ENCODE measurements at regions not wholly inside any gene's neighbourhood (a gene's known extent, or its start where the extent isn't known, plus 50 kb on each side); places are given as distances from the start of the nearest gene placed in this dataset.
"Not testable (repeated sequence)": the region's sequence is repeated elsewhere in the genome, so short reads cannot be mapped to it uniquely, and the experiment has no call there.

DNA sequence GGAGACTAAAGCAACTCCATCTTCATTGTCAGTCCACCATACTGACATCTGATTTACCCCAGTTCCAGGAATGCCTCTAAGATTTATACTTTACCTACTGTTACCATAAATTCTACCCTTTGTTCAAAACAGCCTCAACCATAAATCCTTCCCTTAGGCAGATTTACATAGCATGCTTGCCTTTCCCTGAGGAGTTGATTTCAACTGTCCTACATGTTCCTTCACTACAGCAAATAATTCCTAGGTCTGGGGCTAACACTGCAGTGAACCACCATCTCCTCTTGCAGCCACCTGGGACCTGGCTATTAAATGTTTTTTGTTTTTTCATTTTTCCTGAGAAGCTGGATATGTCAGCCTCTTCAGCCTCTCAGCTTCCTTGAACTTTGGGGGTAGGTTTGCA, 166.9 kb upstream of the PDE4D start:
- Mint-ChIP-seq H3K36me3 (ENCODE audit: low read depth) (no peaks in the 10 kb centered on the region), H3K4me3 (no peak overlapping the region), H3K27ac (no peak overlapping the region), H3K4me1 (no peaks in the 10 kb centered on the region), H3K27me3 (no peaks in the 10 kb centered on the region), H3K9me3 (peaks cover 3% of the 10 kb centered on the region)
- ATAC-seq (replicated peaks) = no peak

DNA sequence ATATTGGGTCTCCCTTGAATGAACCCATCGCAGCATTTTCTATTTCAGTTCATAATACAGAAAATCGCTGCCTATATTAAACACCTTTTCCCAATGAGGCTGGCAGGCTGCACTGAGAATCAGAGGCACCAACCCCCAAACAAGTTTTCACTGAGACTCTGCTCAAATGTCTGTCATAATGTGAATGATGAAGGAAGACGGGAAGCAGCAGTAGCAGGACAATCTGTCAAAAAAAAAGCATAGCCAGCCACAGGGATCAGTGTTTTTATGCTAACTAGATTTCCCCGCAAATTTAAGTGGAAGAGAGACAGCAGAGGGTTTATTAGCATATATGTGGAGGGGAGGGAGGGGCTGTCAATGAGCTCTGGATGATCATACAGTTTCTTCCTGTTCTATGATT, 162.7 kb upstream of the PDE4D start:
- no peak for ATAC-seq (replicated peaks)
- H3K27me3 Mint-ChIP-seq = no peaks in the 10 kb centered on the region
- H3K9me3 Mint-ChIP-seq = peaks cover 4% of the 10 kb centered on the region
- H3K36me3 Mint-ChIP-seq (ENCODE audit: low read depth) = no peaks in the 10 kb centered on the region
- H3K4me1 Mint-ChIP-seq = no peaks in the 10 kb centered on the region
- H3K27ac Mint-ChIP-seq = no peak overlapping the region
- no peak overlapping the region for H3K4me3 Mint-ChIP-seq

DNA sequence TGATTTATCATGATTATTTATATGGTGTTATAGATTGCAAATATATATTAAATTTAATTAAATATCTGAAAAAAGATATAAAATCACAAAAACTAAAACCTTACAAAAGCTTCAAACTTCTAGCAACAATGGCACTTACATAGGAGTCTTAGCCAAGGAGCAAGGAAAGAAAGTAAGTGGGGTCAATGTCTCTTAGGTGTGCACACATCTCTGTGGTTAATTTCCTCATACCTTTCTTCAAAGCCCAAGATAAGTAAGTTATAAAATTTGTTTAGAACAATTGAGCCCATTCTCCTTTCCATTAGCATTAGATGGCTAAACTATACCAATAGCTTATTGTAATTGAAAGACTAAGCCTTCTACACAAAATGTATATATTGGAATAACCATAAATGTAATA, 161.6 kb upstream of the PDE4D start:
- H3K27ac Mint-ChIP-seq = no peak overlapping the region
- no peak for ATAC-seq (replicated peaks)
- no peak overlapping the region for H3K4me3 Mint-ChIP-seq
- no peaks in the 10 kb centered on the region for H3K36me3 Mint-ChIP-seq (ENCODE audit: low read depth)
- no peaks in the 10 kb centered on the region for H3K4me1 Mint-ChIP-seq
- peaks cover 7% of the 10 kb centered on the region for H3K9me3 Mint-ChIP-seq
- H3K27me3 Mint-ChIP-seq = no peaks in the 10 kb centered on the region

DNA sequence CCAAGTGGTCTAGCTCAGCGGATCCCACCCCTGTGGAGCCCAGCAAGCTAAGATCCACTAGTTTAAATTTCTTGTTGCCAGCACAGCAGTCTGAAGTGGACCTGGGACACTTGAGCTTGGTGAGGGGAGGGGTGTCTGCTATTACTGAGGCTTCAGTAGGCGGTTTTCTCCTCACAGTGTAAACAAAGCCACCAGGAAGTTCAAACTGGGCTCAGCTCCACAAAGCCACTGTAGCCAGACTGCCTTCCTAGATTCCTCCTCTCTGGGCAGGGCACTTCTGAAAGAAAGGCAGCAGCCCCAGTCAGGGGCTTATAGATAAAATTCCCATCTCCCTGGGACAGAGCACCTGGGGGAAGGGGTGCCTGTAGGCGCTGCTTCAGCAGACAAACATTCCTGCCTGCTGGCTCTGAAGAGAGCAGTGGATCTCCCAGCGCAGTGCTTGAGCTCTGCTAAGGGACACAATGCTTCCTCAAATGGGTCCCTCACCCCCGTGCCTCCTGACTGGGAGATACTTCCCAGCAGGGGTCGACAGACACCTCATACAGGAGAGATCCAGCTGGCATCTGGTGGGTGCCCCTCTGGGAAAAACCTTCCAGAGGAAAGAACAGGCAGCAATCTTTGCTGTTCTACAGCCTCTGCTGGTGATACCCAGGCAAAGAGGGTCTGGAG, 148.6 kb upstream of the PDE4D start:
- H3K9me3 Mint-ChIP-seq; H3K4me3 Mint-ChIP-seq; H3K36me3 Mint-ChIP-seq (ENCODE audit: low read depth); H3K4me1 Mint-ChIP-seq; ATAC-seq (replicated peaks); H3K27ac Mint-ChIP-seq; H3K27me3 Mint-ChIP-seq: not testable (repeated sequence)

DNA sequence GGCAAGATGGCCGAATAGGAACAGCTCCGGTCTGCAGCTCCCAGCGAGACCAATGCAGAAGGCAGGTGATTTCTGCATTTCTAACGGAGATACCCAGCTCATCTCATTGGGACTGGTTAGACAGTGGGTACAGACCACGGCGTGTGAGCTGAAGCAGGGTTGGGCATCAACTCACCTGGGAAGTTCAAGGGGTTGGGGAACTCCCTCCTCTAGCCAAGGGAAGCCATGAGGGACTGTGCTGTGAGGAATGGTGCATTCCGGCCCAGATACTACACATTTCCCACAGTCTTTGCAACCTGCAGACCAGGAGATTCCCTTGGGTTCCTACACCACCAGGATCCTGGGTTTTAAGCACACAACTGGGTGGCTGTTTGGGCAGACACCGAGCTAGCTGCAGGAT, 148.0 kb upstream of the PDE4D start:
- not testable (repeated sequence) for H3K4me3 Mint-ChIP-seq; ATAC-seq (replicated peaks); H3K27me3 Mint-ChIP-seq; H3K27ac Mint-ChIP-seq; H3K4me1 Mint-ChIP-seq; H3K36me3 Mint-ChIP-seq (ENCODE audit: low read depth)
- peaks cover 13% of the 10 kb centered on the region for H3K9me3 Mint-ChIP-seq

DNA sequence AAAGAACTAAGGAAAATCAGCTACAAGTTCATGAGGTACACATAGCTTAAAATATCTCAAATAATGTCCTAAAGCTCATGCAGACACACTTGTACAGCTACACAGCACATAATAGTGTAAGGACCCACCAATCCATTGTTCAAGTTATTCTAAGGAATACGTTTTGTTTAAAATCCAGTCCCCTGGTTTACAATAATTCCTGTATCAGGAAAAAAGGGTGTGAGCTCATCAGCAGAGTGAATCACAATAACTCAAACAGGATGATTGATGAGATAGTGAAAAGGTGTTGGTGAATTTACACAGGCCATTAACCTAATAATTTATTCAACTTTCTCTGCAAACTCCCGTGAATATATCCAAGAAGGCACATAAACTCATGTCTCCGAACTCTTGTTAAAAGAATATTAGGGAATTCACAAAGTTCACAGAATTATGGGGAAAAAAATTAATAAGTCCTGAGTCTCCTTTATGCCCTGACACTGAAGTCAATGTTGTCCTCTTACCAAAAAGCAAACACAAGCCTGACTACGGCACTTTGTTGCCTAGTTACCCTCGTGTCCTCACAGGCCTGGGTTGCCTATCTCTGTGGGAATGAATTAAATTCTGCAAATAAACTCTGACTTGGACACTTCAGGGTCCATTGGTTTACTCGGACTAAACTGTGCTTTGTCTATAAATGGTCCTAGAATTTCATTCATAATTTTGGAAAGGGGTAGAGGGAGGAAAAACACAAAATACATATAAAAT, 142.8 kb upstream of the PDE4D start:
- Mint-ChIP-seq H3K9me3 (peaks cover 4% of the 10 kb centered on the region), H3K4me3 (no peak overlapping the region), H3K4me1 (no peaks in the 10 kb centered on the region), H3K27me3 (no peaks in the 10 kb centered on the region), H3K27ac (no peak overlapping the region), H3K36me3 (ENCODE audit: low read depth) (no peaks in the 10 kb centered on the region)
- ATAC-seq (replicated peaks) = no peak

DNA sequence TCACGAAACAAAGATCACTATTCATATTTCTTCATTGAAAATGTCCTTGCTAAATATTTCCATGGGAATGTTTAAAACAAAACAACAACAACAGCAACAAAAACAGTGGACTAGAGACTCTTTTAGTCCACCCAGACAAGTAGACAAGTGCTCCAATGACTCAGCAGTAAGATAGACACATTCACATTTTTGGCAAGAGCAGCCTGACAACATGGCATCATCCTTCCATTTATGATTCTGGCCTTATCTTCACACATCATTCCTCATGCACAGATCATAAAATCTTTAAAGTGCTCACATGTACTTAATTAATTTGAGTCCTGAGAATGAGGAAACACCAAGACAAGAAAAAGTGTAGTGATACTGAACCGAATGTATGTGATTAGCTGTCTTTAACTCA, 132.6 kb upstream of the PDE4D start:
- no peak overlapping the region for H3K27ac Mint-ChIP-seq
- ATAC-seq (replicated peaks) = no peak
- H3K4me3 Mint-ChIP-seq = no peak overlapping the region
- peaks cover 12% of the 10 kb centered on the region for H3K9me3 Mint-ChIP-seq
- no peaks in the 10 kb centered on the region for H3K36me3 Mint-ChIP-seq (ENCODE audit: low read depth)
- H3K27me3 Mint-ChIP-seq = no peaks in the 10 kb centered on the region
- H3K4me1 Mint-ChIP-seq = no peaks in the 10 kb centered on the region

DNA sequence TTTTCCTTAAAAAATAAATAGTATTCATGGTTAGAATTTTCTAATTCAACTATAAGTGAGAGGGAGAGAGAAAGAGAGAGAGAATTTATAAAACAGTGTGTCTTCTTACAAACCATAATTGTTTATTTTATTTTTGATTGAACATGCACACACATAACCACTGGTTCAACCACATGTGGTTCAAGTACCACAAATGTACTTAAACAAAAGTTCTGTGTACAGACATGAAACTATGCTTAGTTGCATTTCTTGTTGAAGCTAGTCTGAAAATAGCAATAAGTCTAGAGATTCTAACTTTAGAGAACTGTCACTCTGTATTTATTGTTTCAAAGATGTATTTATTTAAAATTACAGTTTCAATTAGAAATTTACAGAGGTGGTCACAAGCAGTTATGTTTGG, 130.6 kb upstream of the PDE4D start:
- H3K27ac Mint-ChIP-seq = no peak overlapping the region
- no peak for ATAC-seq (replicated peaks)
- H3K27me3 Mint-ChIP-seq = no peaks in the 10 kb centered on the region
- H3K4me3 Mint-ChIP-seq = no peak overlapping the region
- peaks cover 8% of the 10 kb centered on the region for H3K9me3 Mint-ChIP-seq
- no peaks in the 10 kb centered on the region for H3K36me3 Mint-ChIP-seq (ENCODE audit: low read depth)
- H3K4me1 Mint-ChIP-seq = no peaks in the 10 kb centered on the region

DNA sequence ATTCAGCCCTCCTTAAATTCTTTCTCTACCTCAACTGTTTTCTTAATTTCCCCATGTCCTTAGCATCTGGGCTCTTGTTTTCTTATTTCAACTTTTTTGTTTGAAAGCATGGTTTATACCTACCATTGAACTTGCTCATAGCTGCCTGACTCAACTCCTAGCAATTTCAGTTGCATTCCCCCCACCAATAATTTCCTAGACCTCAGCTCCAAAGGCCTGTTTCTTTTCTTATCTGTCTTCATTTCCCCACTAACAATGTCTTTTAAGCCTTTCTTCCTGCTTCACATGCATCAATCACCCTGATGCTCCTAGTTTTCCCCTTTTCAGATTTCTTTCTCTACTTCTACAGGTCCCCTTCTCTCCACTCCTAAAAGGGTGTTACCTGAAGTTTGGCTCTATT, 129.7 kb upstream of the PDE4D start:
- H3K4me3 Mint-ChIP-seq = no peak overlapping the region
- H3K27me3 Mint-ChIP-seq = no peaks in the 10 kb centered on the region
- ATAC-seq (replicated peaks) = no peak
- no peaks in the 10 kb centered on the region for H3K4me1 Mint-ChIP-seq
- H3K9me3 Mint-ChIP-seq = peaks cover 8% of the 10 kb centered on the region
- no peak overlapping the region for H3K27ac Mint-ChIP-seq
- H3K36me3 Mint-ChIP-seq (ENCODE audit: low read depth) = no peaks in the 10 kb centered on the region

DNA sequence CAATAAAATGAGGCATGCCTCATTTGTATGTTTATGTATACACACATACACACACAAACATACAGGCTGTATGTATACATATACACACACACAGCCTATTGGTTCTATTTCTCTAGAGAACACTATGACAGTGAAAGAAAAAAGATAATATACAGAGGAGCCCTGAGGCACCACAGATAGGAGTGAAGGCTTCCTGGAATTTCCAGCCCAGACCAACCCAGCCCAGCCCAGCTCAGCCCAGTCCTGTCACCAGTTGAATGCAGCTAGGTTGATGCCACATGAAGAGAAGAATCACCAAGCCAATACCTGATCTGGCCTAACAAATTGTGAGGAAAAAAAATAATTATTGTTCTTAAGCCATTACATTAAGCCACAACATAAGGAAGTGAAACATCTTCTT, 126.9 kb upstream of the PDE4D start:
- Mint-ChIP-seq H3K27me3 (no peaks in the 10 kb centered on the region), H3K27ac (no peak overlapping the region)
- ATAC-seq (replicated peaks) = no peak

DNA sequence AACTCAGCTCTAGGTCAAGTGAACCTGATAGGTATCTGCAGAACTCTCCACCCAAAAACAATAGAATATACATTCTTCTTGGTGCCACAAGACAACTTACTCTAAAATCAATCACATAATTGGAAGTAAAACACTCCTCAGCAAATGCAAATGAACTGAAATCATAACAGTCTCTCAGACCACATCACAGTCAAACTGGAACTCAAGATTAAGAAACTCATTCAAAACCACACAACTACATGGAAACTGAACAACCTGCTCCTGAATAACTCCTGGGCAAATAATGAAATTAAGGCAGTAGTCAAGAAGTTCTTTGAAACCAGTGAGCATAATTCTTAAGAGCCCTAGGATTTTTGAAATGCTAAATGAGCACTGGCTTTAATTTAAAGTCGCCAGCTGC, 125.4 kb upstream of the PDE4D start:
- not testable (repeated sequence) for H3K27ac Mint-ChIP-seq, H3K4me3 Mint-ChIP-seq, H3K27me3 Mint-ChIP-seq

More for the DNA sequence above, 126.9 kb upstream of the PDE4D start:
- H3K4me1 Mint-ChIP-seq = no peaks in the 10 kb centered on the region
- no peaks in the 10 kb centered on the region for H3K36me3 Mint-ChIP-seq (ENCODE audit: low read depth)
- H3K9me3 Mint-ChIP-seq = peaks cover 8% of the 10 kb centered on the region
- no peak overlapping the region for H3K4me3 Mint-ChIP-seq

DNA sequence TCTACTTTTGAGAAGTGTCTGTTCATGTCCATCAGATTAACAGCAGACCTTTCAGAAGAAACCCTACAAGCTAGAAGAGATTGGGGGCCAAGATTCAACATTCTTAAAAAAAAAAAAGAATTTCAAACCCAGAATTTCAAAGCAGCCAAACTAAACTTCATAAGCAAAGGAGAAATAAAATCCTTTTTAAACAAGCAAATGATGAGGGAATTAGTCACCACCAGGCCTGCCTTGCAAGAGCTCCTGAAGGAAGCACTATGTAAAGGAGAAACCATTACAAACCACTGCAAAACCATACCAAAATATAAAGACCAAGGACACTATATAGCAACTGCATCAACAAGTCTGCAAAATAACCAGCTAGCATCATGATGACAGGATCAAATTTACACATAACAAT, 124.6 kb upstream of the PDE4D start:
- Mint-ChIP-seq H3K27ac (no peak overlapping the region), H3K36me3 (ENCODE audit: low read depth) (no peaks in the 10 kb centered on the region), H3K9me3 (peaks cover 8% of the 10 kb centered on the region), H3K4me1 (no peaks in the 10 kb centered on the region), H3K4me3 (no peak overlapping the region), H3K27me3 (no peaks in the 10 kb centered on the region)
- ATAC-seq (replicated peaks) = no peak

More for the DNA sequence above, 125.4 kb upstream of the PDE4D start:
- not testable (repeated sequence) for H3K4me1 Mint-ChIP-seq; H3K36me3 Mint-ChIP-seq (ENCODE audit: low read depth); H3K9me3 Mint-ChIP-seq; ATAC-seq (replicated peaks)

DNA sequence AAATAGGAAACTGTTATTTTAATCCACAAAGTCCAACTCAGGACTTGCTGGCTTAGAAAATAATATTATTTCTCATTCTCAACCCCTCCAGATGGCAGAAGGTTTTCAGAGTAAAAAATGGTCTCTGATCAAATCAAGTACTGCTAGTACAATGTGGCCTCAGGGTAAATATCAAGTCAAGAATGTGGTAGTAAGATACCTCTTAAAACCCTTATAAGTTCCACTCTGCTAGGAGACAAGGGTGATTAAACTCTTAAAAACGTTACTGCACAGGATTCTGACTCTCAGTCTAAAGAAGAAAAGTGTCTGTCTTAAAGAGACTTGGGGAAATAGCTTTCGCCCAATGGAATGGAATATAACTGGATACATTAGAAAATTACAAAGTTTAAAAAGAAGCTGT, 120.8 kb upstream of the PDE4D start:
- no peak overlapping the region for H3K27ac Mint-ChIP-seq
- H3K9me3 Mint-ChIP-seq = peaks cover 4% of the 10 kb centered on the region
- no peaks in the 10 kb centered on the region for H3K27me3 Mint-ChIP-seq
- H3K36me3 Mint-ChIP-seq (ENCODE audit: low read depth) = no peaks in the 10 kb centered on the region
- H3K4me3 Mint-ChIP-seq = no peak overlapping the region
- no peak for ATAC-seq (replicated peaks)
- H3K4me1 Mint-ChIP-seq = no peaks in the 10 kb centered on the region

DNA sequence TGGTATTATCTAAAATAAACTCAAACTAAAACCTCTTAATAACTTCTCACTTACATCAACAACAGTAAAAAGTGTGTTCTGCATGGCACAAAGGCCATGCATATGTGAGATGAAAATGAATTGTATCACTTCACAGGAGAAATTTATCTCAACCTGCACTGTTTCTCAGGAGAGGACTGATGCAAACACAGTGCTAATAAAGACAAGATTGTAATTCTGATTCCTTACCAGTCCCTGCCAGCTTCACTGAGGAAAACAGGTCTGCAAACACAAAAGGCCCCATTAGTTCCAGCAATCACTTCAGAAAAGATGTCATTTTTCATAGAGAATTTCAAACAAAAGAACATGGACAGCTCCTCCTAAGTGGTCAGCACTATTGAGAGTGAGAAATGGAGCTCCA, 117.3 kb upstream of the PDE4D start:
- peaks cover 4% of the 10 kb centered on the region for H3K9me3 Mint-ChIP-seq
- H3K4me3 Mint-ChIP-seq = no peak overlapping the region
- H3K27ac Mint-ChIP-seq = no peak overlapping the region
- no peak for ATAC-seq (replicated peaks)
- H3K27me3 Mint-ChIP-seq = no peaks in the 10 kb centered on the region
- no peaks in the 10 kb centered on the region for H3K36me3 Mint-ChIP-seq (ENCODE audit: low read depth)
- no peaks in the 10 kb centered on the region for H3K4me1 Mint-ChIP-seq

DNA sequence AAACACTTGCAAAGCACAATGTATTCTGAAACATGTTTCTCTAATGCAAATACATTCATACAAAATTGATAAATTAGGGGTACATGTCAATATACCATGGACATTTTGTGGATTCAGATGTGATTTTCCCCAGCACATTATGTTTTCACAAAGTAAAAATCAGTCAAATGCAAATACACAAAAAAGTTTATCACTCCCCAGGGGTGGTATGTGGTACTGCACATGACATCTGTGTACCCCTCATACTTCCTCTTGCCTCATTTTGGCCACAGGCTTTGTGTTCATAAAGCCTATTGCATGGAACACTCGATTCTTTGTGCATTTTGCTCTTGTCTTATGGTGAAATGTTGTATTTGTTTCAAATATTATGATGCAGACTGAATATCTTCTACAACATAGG, 116.8 kb upstream of the PDE4D start:
- no peaks in the 10 kb centered on the region for H3K36me3 Mint-ChIP-seq (ENCODE audit: low read depth)
- ATAC-seq (replicated peaks) = no peak
- peaks cover 3% of the 10 kb centered on the region for H3K9me3 Mint-ChIP-seq
- no peak overlapping the region for H3K27ac Mint-ChIP-seq
- H3K4me3 Mint-ChIP-seq = no peak overlapping the region
- no peaks in the 10 kb centered on the region for H3K4me1 Mint-ChIP-seq
- H3K27me3 Mint-ChIP-seq = no peaks in the 10 kb centered on the region
